GM23338 (cell line): ENCODE measurements at regions not wholly inside any gene's neighbourhood (a gene's known extent, or its start where the extent isn't known, plus 50 kb on each side); places are given as distances from the start of the nearest gene placed in this dataset.

ENCODE experiments used
- CREB1 ChIP-seq: fragments of 250-450 bp; sonication (Bioruptor Pico); IDR thresholded peaks from 2 replicates; pipeline ENCODE4 v1.5.0; 2020; ENCODE audit warnings: low read depth, mild to moderate bottlenecking, moderate library complexity
- CTCF ChIP-seq, 2 experiments: fragments of 200-600 bp in 1 of 2; sonication (generic) in 1 of 2; conservative IDR thresholded peaks; 2 replicates each; pipeline versions ENCODE4 v1.5.1 to v1.6.1; 2016 to 2017; ENCODE audit warnings: antibody characterized with exemption in 2 of 2, low read depth in 2 of 2, mild to moderate bottlenecking in 2 of 2, moderate library complexity in 1 of 2
- ETS1 ChIP-seq: IDR thresholded peaks from 2 replicates; pipeline ENCODE4 v1.6.1; 2016; ENCODE audit warnings: antibody characterized with exemption
- EZH2 ChIP-seq: fragments of 200-600 bp; sonication (generic); IDR thresholded peaks from one replicate; pipeline ENCODE4 v1.8.0; 2017; ENCODE audit warnings: antibody characterized with exemption, mild to moderate bottlenecking, low read depth; ENCODE audit not compliant: unreplicated experiment
- EZH2phosphoT487 ChIP-seq: fragments of 200-600 bp; sonication (generic); IDR thresholded peaks from one replicate; pipeline ENCODE4 v1.8.1; 2018; ENCODE audit warnings: antibody characterized with exemption; ENCODE audit not compliant: unreplicated experiment
- JUNB ChIP-seq: IDR thresholded peaks from one replicate; pipeline ENCODE4 v1.6.1; 2016; ENCODE audit warnings: antibody characterized with exemption; ENCODE audit not compliant: unreplicated experiment
- NANOG ChIP-seq: IDR thresholded peaks from 2 replicates; pipeline ENCODE4 v1.6.1; 2016; ENCODE audit warnings: antibody characterized with exemption, borderline replicate concordance
- POLR2AphosphoS5 ChIP-seq: IDR thresholded peaks from 2 replicates; pipeline ENCODE4 v1.6.1; 2016; ENCODE audit warnings: antibody characterized with exemption, low read depth
- ZNF114 ChIP-seq: fragments of 250-450 bp; sonication (Bioruptor Pico); IDR thresholded peaks from 2 replicates; pipeline ENCODE4 v1.5.0; 2020; ENCODE audit warnings: mild to moderate bottlenecking, moderate library complexity
- ZNF331 ChIP-seq: fragments of 250-450 bp; sonication (Bioruptor Pico); IDR thresholded peaks from 2 replicates; pipeline ENCODE4 v1.5.0; 2020; ENCODE audit warnings: low read depth, mild to moderate bottlenecking, moderate library complexity
- TF ChIP-seq, protein P1 (sequence below): IDR thresholded peaks from one replicate; pipeline ENCODE4 v1.6.1; 2018; ENCODE audit warnings: antibody characterized with exemption; ENCODE audit not compliant: unreplicated experiment

- no peak for TF ChIP-seq CTCF (conservative IDR thresholded peaks at IDR 0.05; ENCODE audit: low read depth in 2 of 2)
- no peak for TF ChIP-seq POLR2AphosphoS5
- no peak for TF ChIP-seq CREB1 (CRISPR knock-in tag)
- TF ChIP-seq, protein P1, sequence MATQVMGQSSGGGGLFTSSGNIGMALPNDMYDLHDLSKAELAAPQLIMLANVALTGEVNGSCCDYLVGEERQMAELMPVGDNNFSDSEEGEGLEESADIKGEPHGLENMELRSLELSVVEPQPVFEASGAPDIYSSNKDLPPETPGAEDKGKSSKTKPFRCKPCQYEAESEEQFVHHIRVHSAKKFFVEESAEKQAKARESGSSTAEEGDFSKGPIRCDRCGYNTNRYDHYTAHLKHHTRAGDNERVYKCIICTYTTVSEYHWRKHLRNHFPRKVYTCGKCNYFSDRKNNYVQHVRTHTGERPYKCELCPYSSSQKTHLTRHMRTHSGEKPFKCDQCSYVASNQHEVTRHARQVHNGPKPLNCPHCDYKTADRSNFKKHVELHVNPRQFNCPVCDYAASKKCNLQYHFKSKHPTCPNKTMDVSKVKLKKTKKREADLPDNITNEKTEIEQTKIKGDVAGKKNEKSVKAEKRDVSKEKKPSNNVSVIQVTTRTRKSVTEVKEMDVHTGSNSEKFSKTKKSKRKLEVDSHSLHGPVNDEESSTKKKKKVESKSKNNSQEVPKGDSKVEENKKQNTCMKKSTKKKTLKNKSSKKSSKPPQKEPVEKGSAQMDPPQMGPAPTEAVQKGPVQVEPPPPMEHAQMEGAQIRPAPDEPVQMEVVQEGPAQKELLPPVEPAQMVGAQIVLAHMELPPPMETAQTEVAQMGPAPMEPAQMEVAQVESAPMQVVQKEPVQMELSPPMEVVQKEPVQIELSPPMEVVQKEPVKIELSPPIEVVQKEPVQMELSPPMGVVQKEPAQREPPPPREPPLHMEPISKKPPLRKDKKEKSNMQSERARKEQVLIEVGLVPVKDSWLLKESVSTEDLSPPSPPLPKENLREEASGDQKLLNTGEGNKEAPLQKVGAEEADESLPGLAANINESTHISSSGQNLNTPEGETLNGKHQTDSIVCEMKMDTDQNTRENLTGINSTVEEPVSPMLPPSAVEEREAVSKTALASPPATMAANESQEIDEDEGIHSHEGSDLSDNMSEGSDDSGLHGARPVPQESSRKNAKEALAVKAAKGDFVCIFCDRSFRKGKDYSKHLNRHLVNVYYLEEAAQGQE, result no peak
- no peak for TF ChIP-seq EZH2
- no peak for TF ChIP-seq EZH2phosphoT487
- no peak for TF ChIP-seq NANOG
- TF ChIP-seq ETS1, result no peak
- TF ChIP-seq ZNF331 (CRISPR knock-in tag), result no peak
- TF ChIP-seq ZNF114 (CRISPR knock-in tag), result no peak
- TF ChIP-seq JUNB, result no peak
These were observed 460.4 kb downstream of the EPHA4 start for GRCh38 chr2:221111739-221112138.
